HG03108 (cell line): ENCODE measurements at regions not wholly inside any gene's neighbourhood (a gene's known extent, or its start where the extent isn't known, plus 50 kb on each side); places are given as distances from the start of the nearest gene placed in this dataset.
"Not testable (repeated sequence)": the region's sequence is repeated elsewhere in the genome, so short reads cannot be mapped to it uniquely, and the experiment has no call there.

Experiments
- ATAC-seq: cut with Tn5 transposase; IDR thresholded peaks from one replicate; pipeline ENCODE4 v1.9.1; 2021; ENCODE audit warnings: moderate library complexity; ENCODE audit not compliant: unreplicated experiment

DNA sequence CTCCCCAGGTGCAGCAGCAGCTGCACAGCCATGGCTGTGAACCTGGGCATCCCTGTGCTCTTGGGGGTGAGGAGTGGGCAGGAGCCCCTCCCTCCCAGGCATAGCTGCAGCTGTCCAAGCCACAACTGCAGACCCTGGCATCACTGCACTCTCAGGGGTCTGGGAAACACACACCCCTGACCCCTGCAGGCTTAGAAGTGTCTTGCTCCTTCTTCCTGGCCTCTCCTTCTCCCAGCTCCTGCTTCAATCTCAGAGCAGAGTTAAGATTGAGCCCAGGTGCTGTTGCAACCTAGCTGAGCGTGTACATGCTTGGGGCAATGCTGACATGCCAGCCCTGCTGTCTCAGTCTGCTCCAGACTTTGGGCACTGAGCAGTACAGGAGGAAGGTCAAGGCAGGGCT, 833.6 kb downstream of the FLRT2 start:
- no peak for ATAC-seq

DNA sequence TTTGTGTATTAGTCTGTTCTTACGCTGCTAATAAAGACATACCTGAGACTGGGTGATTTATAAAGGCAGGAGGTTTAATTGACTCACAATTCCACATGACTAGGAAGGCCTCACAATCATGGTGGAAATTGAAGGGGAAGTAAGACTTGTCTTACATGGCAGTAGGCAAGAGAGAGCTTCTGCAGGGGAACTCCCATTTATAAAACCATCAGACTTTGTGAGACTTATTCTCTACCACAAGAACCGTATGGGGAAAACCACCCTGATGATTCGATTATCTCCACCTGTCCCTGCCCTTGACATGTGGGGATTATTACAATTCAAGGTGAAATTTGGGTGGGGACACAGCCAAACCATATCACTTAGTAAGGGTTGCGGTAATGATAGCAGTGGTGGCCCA, 833.1 kb downstream of the FLRT2 start:
- no peak for ATAC-seq

DNA sequence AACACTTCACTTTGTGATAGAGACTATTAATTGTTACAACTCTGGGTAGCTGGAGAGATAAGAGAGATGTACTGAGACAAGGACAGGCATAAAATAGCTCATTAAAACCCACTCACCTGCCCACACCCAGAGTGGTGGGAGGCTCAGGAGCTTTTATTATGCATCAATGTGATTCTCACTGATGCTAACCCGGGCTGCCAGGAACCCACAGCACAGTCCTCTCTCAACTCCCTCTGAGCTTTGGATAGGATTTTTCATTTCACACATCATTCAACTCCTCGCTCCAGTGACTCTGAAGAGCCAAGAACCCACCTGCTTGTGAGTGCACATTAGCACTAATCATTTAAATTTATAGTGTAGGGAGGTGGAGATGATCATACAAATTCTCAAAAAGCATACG, 827.9 kb downstream of the FLRT2 start:
- no peak for ATAC-seq

DNA sequence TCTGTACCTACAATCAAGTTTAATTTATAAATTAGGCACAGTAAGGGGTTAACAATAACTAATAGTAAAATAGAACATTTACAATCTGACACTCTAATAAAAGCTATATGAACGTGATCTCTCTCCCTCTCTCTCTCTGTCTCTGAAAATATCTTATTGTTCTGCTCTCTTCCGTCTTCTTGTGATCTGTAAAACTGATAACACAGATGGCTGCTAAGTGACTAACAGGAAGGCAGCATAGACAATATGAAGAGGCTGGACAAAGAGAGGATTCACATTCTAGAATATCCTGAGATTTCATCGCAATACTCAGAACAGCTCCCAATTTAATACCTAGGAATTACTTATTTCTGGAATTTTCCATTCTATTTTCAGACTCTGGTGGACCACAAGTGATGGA, 827.2 kb downstream of the FLRT2 start:
- ATAC-seq = no peak

DNA sequence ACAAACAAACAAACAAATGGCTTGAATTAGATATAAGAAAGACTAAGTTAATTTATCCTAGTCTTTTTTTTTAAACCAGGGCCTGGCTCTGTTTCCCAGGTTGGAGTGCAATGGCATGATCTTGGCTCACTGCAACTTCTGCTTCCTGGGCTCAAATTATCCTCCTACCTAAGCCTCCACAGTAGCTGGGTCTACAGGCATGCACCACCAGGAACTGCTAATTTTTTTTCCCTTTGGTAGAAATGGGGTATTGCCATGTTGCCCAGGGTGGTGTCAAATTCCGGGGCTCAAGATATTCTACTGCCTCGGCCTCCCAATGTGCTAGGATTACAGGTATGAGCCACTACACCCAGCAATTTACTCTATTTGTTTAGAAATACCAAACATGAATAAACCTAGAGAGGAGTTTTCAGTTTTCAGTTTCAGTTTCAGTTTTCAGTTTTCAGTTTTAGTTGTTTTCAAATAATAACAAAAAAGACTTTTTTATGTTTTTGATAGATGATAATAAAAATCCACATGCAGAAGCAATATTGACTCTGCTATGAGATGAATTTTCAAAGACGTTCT, 817.0 kb downstream of the FLRT2 start:
- no peak for ATAC-seq

DNA sequence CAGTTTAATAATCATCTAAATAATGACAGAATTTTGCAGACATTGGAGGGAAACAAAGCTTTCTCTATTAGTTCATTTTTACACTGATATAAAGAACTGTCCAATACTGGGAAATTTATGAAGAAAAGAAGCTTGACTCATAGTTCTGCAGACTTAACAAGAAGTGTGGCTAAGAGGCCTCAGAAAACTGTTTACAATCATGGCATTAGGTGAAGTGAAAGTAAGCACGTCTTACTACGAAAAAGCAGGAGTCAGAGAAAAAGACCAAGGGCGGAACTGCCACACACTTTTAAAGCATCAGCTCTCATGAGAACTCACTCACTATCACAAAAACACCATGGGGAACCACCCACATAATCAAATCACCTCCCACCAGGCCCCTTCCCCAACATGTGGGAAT, 804.4 kb downstream of the FLRT2 start:
- ATAC-seq = no peak

DNA sequence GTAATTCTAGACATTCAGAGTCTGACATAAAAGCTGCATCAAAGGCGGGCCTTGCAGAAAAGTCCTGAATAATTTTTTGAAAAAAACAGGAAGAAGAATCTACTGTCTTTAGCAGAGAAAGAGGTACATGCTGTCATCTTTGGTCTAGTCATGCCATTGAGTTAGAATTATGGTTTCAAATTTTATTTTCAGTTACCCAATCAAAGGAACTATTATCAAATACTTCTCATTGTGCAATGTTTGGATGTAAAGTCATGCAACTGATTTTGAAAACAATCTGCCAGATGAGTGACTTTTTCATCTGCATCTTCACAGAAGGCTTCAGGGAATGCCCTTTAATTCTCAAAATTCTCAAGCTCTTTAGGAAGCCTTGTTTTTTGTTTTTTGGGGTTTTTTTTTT, 803.5 kb downstream of the FLRT2 start:
- no peak for ATAC-seq

DNA sequence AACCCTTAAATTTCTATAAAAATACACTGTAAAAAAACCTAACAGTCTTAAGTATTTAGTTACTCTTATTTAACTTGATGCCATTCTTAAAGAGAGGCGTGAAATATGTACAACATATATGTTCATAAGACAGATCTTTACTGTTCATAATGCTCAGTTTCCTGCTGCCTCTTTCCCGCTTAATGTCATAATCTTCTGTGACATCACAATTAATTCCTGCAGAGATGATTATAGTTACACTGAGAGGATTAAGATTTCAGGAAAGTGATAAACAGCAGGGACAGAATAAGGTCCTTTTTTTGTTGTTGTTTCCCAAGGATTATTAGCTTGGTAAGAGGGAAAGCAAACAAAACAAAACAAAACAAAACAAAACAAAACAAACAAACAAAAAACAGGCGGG, 801.4 kb downstream of the FLRT2 start:
- ATAC-seq = no peak

DNA sequence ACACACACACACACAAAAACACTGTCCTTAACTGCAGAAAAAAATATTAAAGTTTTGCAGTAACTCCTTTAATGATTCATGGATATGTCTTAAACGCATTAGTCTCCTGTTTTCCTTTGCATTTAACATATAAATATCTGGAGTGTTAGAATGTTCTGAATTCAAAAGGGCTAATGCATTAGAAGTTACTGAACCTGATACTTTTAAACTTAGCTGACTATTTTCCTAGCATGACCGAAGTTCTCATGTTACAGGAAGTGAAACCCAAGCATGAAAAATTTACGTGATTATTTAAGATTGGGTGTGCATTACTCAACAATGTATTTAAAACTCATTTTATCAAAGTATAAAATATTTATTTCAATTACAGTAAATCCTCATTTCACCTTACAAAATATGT, 791.2 kb downstream of the FLRT2 start:
- no peak for ATAC-seq

DNA sequence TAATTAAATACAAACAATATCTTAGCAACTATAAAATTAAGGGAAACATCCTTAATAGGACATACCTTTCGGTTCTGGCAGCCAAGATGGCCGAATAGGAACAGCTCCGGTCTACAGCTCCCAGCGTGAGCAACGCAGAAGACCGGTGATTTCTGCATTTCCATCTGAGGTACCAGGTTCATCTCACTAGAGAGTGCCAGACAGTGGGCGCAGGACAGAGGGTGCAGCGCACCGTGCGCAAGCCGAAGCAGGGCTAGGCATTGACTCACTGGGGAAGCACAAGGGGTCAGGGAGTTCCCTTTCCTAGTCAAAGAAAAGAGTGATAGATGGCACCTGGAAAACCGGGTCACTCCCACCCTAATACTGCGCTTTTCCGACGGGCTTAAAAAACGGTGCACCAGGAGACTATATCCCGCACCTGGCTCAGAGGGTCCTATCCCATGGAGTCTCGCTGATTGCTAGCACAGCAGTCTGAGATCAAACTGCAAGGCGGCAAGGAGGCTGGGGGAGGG, 782.3 kb downstream of the FLRT2 start:
- not testable (repeated sequence) for ATAC-seq

DNA sequence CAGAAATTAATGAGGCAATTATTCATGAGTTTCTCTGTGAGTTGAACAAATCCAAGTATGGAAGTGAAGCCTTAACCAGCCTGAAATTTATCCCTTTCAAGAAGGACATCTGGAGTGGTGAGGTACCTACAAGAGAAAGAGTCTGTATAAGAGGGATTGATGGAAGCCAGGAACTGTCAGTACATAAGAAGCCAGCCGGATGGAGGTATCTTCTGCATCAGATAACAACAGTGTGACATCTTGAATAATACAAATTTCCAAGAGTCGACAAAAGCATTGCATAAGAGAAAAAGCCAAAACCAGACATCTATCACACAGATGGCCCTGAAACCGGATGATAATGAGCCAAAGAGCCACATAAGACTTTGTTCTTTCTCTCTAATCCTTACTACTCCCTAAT, 781.2 kb downstream of the FLRT2 start:
- no peak for ATAC-seq

DNA sequence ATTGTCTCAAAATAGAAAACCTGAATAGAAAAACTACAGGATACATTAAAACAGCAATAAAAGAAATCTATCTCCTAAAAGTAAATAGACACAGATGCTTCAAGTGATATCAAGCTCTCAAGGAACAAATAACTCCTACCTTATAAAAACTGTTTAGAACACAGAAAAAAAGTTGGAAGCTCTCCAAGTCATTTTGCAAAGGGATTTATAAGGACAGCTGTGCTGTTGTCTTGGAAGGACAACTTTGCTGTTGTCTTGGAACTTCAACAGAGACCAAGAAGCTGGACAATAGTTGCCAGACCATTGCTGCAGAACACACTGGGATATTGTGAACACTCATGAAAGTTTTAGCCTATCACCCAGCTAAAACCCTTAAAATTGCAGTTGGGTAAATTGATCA, 780.7 kb downstream of the FLRT2 start:
- no peak for ATAC-seq

DNA sequence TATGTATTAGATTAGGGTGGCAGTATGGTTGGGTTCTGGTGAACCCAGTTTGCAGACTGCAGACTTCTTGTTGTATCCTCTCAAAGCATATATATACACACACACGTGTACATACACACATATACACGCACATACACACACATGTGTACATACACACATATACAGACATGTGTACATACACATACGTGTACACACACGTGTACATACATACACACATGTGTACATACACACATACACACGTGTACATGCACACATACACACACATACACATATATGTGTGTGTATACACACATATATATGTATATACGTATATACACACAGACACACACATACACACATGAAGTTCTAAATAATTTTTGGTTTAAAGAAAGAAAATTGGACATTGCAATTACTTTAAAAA, 780.2 kb downstream of the FLRT2 start:
- no peak for ATAC-seq

DNA sequence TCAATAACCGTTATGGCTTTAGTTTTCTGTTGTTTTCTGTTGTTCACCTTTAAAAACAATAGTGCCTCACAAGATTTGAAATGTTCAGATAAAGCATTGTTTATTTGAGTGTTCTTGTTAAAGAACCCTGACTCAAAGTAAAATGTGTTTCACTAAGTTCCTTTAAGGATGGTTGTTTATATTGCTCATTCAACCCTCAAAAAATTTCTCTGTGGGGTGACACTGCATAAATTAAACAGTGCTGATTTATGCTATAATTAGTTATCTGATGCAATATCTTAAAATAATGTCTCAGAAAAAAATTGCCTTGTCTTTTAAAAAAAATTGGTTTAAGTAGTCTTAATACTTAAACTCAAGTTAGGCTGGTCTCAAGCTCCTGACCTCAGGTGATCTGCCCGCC, 775.1 kb downstream of the FLRT2 start:
- ATAC-seq = no peak

DNA sequence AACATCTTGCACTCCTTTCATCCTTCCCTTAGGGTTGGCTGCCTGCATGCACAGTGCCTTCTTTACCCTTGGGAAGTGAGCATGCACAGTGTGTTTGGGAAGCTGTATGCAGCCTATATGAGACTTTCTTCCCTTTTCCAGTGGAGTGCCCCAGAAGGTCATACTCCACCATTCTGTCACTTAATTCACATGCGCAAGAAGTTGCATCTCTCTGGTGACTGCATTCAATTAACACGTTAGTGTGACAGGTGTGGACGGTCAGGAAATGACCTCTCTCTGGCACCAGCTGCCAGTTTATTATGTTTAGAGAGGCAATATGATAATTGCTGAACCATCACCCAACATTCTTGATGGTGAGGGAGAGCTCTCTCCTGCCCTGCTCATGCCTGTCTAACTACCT, 770.0 kb downstream of the FLRT2 start:
- ATAC-seq = no peak

DNA sequence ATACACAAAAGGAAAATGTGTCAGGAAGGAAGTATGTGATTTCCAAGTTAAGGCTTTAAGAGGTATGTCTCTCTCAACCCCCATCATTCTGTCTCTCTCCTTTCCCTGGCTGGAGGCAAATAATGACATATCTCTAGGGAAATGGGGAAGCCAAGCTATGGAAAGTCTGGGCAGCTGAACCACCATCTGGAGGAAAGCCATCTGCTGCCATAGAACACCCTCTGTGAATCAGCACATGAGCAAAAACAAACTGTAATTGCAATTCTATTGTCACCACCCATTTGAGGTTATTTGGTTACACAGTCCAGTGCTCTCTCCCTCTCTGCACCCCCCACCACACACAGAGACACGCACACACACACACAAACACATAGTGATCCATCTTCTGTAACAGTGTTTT, 766.2 kb downstream of the FLRT2 start:
- no peak for ATAC-seq

DNA sequence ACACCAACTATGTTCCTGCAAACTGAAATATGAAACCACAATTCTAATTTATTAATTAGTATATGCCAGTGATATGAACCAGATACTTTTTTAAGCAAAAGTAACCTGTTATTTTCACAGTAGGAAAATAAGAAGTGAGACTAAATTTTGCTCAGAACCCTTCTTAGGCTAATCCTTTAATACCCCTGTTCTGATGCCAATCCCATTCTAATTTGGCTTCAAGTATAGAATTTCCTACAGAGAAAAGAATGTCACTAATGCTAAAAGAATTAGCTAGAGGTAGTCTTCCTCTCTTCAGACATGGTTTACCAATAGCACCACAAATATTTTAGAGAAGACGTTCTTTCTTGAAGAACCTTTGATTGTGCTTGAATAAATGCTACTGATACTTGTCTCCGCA, 758.4 kb downstream of the FLRT2 start:
- ATAC-seq = no peak

DNA sequence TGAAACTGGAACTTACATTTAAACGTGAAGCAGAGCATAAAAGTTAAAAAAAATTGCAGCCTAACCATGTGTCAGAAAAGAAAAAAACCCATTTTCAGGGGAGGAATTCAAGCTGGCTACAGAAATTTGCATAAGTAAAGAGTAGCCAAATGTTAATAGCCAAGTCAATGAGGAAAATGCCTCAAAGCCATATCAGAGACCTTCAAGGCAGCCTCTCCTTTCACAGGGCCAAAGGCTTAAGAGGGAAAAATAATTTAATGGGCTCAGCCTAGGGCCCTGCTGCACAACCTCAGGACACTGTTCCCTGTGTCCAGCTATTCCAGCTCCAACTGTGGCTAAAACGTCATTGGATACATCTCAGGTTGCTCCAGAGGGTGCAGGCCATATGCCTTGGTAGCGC, 749.5 kb downstream of the FLRT2 start:
- no peak for ATAC-seq

DNA sequence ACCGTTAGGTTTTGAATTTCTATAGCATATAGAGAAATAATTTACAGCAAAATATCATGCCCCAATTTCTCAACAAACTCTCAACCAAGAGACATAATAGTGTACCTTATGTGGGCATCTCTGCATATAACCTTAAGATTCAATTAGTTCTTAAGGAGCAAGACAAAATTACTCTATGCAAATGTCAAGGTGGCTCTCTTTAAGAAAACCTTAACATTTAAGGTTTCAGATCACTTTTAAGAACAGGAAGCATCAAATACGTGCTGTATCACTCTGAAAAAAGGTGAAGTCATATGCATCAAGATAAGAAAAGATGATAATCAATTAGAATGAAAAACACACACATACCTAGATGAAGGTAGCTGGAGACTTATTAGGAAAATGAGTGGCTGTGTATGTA, 728.0 kb downstream of the FLRT2 start:
- ATAC-seq = no peak

DNA sequence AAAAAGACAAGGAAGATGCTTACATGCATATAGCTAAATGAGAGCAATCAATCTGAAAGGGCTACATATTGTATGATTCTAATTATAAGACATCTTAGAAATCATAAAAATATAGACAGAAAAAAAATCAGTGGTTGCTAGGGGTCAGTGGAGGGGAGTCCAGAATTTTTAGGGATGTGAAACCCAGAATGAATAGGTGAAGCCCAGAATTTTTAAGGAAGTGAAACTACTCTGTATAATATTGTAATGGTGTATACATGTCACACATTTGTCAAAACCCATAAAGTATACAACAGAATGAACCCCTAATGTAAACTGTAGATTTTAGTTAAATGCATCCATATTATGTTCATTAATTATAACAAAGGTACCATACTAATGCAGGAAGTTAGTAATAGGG, 713.2 kb downstream of the FLRT2 start:
- no peak for ATAC-seq

DNA sequence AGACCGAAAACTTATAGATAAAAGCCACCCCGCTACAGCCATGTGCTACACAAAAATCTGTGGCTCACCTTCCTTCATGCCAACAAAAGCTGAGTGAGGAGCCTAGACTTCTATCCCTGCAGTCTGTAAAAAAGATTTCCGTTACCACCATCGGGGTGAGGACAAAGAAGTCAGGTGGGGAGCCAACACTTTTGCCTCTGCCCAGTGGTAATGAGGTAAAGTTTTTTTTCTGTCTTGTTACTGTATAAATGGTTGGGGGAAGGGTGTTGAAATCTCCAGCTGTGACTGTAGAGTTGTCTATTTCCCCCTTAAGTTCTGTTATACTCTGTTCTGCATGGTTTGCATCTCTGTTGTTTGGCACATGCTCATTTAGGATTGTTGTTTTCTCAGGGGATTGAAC, 707.8 kb downstream of the FLRT2 start:
- ATAC-seq = no peak

DNA sequence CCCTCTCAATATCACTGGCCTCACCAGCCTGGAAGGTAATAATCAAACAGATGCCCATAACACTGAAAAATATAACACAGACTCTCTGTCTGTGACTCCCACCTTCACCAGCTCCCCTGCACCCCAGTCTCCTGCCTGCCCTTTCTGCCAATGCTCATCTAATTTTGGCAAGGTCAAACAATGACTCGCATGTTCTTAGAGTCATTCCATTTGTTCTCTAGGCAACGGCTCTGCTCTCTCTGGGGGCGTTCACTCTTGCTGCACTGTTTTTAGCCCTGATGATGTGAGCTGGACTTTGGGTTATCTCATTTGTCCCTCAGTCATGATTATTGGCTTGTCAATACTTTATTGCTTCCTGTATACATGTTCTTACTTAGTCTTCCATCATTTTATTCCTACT, 691.8 kb downstream of the FLRT2 start:
- no peak for ATAC-seq

DNA sequence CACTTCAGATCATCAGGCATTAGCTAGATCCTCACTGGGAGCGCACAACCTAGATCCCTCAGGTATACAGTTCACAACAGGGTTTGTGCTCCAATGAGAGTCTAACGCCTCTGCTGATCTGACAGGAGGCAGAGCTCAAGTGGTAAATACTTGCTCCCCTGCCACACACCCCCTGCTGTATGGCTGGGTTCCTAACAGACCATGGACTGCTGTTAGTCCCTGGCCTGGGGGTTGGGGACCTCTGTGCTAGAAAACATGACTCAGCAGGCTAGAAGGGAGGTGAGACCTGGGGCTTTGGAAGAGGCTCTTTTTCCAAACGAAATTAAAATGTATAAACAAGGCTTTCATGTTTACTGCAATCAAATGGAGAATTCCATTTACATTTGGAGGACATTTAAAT, 691.1 kb downstream of the FLRT2 start:
- no peak for ATAC-seq

DNA sequence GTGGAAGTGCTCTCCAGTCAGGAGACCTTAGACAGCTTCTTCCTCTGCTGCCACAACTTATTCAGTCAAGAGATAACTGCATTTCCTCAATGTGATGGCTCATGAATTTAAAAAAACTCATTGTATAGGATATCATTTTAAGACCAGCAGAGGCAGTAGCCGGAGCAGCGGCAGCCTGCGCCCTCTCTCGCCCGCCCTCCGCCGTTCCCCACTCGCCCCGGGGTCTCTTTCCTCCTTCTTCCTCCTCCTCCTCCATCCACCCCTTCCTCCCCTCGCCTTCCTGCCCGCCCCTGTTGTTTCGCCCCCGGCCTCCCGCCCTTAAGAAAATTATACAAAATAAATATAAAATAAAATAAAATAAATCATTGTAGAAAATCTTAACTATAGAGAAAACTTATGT, 687.6 kb downstream of the FLRT2 start:
- ATAC-seq = no peak
